Femur (tissue), 1 donor: ENCODE measurements at regions not wholly inside any gene's neighbourhood (a gene's known extent, or its start where the extent isn't known, plus 50 kb on each side); places are given as distances from the start of the nearest gene placed in this dataset.
A peak's percentile ranks its signal among the peaks of the same experiment; 100 is the strongest.

Experiments
- DNase-seq: peaks from one replicate; pipeline ENCODE4 v3.0.0-alpha.2; 2017

DNA sequence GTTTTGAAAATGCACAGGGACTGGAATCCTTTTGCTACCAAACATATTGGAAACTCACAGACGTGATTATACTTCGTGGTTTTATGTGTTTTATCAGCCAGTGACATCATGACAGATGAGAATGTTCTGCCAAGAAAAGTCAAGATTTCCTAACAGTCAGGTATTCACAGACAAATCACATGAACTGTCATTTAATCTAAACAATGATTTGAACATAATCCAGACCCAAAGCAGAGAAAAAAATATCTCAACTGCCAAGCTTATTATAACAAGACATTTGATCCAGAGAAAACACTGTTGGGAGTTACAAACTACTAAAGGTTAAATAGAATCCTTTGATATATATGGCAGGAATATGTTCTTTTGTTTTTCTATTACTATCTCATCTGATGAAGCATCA, 635.9 kb upstream of the FRG1 start:
- no peak for DNase-seq

DNA sequence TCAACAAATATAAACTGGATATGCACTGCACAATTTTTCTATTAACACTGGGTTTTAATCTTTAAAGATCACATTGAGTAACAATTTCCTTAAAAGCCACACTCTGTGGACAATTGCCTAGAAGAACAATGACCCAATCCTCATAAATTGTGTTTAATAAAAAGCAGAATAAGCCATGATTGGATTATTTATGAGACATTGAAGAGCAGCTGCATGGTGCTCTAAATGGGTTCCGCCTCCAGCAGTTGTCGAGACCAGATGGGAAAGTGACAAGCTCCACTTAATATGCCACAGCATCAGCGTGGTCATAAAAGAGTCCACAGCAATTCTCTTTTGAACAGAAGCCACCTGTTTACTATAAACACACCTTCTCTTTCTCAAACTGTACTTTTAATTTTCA, 635.2 kb upstream of the FRG1 start:
- no peak for DNase-seq

DNA sequence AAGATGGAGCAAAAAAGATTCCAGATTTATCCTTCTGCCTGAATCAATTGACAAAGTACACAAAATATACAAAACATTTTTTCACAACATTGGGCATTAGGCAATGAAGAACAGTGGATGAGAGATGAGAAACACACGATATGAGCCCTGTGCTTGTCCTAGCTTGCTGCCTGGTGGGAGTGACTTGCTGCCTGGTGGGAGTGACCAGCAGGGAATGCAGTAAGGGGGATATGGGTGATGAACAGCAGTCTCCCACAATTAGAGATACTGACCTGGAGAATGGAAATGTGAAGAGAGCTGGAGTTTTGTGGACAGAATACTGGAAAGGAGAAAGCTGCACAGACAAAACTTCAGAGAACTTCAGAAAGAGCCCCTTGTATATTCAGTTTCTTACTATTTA, 629.4 kb upstream of the FRG1 start:
- DNase-seq, result no peak

DNA sequence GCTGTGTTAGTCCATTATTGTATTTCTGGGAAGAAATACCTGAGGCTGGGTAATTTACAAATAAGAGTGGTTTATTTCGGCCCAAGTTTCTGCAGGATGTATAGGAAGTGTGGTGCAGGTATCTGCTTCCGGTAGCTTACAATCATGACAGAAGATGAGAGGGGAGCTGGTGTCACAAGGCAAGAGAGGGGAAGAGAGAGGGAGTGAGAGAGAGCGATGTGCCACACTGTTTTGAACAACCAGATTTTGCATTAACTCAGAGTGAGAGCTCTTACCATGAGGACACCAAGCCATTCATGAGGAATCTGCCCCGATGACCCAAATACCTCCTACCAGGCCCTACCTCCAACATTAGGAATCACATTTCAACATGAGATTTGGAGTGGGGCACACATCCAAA, 627.6 kb upstream of the FRG1 start:
- DNase-seq, result no peak

DNA sequence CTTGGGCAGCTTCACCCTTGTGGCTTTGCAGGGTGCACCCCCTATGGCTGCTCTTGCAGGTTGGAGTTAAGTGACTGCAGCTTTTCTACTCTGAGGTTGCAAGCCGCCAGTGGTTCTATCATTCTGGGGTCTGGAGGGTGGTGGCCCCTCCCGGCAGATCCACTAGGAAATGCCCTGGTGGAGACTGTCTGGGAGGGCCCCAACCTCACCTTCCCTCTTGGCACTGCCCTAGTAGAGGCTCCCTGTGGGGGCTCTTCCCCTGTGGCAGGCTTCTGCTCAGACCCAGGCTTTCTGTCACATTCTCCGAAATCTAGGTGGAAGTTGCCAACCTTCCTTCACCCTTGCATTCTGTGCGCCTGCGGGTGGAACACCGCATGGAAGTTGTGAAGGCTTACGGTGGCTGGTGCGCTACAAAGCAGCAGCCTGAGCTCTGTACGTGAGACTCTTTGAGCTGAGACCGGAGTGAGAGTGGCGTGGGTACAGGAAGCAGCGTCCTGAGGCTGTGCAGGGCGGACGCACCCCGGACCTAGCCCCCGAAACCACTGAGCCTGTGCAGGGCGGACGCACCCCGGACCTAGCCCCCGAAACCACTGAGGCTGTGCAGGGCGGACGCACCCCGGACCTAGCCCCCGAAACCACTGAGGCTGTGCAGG, 626.7 kb upstream of the FRG1 start:
- no peak for DNase-seq

DNA sequence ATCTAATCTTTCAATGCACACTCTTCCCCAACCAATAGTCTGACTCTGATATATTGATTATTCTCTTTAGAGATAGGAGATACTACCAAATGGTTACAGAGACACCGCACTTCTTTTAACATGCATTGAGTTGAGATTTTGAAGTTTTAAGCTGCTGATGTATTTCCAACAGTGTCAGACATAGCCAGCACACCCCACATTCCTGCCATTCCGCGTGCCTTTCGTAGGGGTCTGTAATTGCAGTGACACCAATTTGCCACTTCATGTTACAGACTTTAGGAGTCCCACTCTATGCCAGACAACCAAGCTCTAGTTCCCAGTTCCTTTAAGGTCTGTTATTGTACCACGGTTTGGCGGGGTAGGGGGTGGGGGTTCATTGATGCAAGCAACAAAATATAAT, 618.2 kb upstream of the FRG1 start:
- no peak for DNase-seq

DNA sequence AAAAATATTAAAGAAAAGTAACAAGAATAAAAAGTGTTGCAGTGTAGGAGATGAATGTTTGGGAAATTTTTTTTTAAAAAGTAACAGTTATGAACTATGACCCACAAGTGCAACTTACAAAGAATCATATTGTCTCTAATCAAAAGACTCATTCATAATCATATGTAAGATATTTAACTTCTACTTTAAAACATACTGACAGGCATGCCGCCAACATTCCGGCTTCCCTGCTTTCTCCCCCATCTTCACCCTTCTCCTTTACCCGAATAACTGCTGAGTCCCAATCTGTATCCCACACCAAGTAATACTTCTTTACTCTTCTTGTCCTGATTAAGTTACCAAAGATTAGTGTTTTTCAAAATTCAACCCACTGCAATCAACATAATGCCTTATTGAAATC, 598.8 kb upstream of the FRG1 start:
- no peak for DNase-seq

DNA sequence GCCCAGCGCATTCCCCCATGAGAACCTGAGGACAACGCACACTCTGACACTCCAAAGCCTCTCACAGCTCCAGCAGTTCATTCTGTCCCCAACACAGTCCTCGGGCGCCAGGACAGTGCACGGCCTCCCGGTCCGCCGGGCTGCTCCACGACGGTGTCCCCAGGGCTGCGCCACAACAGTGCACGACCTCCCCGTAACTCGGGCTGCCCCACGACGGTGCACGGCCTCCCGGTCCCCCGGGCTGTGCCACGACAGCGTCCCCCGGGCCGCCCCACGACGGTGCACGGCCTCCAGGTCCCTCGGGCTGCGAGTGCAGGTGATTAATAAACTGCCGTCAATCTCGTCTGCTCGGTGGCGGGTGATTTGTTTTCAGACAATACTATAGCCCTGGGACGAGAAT, 585.1 kb upstream of the FRG1 start:
- DNase-seq, result no peak

DNA sequence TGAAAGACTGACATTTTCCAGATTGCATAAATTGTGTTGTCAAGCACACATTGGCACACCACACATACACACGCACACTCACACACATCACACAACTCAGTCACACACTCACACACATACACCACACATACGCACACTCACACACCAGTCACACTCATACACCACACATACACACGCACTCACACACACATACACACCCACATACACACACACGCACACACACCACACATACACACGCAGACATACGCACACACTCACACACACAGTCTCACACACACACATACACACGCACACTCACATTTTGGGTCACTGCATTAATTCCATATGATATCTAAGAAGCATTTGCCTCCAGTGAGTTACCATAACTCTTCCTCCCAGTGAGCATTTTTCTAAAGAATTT, 578.3 kb upstream of the FRG1 start:
- DNase-seq, result no peak

DNA sequence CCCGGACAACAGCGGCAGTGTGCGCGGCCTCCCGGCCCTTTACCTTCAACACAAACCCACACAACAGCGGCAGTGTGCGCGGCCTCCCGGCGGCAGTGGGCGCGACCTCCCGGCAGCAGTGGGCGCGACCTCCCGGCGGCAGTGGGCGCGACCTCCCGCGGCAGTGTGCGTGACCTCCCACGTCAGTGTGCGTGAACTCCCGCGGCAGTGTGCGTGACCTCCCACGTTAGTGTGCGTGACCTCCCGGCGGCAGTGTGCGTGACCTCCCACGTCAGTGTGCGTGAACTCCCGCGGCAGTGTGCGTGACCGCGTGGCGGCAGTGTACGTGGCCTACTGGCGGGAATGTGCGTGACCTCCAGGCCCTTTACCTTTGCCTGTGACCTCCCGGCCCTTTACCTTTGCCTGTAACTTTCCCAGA, 576.6 kb upstream of the FRG1 start:
- DNase-seq, result no peak

DNA sequence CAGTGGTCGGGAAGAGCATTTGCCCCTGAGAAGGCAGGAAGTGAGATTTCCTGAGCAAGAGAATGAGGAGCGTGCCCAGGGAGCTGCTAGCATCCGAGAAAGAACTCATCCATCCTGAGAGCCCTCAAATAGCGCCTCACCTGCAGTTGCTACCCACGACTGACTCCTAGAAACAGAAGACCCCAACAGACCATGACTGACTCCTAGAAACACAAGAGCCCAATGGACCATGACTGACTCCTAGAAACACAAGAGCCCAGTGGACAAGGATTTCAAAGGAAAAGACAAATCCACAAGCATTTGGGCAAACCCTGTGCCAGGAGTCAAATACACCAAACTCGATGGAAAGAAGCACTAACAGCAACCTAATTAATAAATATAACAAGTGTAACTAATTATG, 575.2 kb upstream of the FRG1 start:
- DNase-seq, result no peak

DNA sequence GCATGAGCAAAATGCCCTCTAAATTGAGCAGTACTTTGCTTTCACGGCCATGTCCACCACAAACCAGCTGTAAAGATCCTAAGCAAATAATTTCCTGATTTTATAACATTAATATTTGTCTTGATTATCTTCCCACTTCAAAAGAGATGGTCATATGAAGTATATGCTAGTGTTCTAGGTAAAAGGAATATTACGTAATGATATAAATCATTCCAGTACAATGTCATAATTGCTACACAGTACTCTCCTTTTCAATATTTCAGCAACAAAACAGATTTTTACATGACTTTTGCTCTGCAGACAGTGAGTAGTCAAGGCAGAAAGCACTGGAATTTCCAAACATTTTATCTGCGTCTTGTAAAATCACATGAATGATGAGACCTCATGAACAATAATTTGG, 572.8 kb upstream of the FRG1 start:
- DNase-seq, result no peak

DNA sequence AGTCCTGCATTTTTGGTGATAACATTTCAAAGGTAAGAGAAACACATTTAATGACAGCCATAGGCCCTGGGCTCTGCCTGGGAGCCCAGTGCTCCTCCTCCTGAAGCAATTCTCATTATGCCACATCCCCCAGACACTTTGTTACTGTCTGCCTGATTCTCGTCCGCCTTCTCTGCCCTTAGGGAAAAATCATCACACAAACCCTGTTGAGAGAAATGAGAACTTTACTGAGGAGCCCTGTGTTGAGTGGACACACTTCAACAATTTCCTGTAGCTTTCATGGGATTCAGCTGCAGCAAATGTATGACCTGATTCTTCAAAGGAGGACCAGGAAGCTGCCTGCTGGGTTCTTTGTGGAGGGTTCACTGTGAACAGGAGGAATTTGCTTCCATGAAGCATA, 566.5 kb upstream of the FRG1 start:
- DNase-seq, result no peak

DNA sequence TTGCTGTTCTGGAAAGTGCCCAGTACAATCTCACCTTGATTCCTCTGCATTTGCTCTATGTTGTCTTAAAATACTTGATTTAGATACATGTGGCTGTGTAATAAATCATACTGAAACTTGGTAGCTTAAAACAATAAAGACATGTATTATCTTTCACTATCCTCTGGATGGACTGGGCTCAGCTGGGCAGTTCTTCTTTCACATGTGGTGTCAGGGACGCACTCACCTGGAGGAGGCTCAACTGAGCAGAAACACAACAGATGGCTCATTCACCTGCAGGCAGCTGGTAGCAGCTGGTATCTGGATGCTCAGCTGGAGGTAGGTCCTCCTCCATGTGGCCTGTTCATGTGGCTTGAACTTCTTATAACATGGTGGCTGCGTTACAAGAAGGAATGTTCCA, 563.8 kb upstream of the FRG1 start:
- DNase-seq, result no peak

DNA sequence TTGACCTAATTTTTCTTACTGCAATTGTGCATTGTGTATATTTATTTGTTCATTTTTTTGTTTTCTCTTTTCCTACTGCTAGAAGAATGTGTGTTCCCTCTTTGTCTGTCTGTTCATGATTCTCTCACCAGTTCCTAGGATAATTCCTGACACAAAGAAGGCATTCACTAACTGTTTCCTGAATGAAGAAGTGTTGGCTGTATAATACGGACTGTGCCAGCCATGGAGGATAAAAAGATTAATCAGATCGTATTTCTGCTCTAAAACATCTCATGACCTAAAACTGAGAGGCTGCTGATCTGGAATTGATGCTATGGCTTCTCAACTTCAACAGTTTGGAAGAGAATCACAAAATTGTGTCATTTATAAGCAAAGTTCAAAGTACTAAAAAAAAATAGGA, 563.1 kb upstream of the FRG1 start:
- DNase-seq, result no peak

DNA sequence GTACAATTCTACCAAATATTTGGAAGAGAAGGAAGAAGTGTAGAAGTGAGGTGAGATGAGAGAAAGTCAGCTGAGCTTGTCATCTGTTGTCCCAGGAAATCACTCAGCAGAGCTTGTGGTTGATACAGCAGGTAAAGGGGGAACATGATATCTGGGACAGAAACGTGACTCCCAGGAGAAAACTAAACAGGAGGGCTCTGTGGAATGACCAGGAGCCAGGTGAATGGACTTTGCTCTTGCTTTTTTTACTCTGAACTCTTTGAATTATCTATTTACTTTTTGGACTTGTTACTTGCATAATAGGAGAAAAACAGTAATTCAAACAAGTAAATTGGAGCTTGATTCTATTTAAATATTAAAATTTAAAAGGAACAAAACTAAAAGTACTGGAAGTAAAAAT, 555.6 kb upstream of the FRG1 start:
- no peak for DNase-seq

DNA sequence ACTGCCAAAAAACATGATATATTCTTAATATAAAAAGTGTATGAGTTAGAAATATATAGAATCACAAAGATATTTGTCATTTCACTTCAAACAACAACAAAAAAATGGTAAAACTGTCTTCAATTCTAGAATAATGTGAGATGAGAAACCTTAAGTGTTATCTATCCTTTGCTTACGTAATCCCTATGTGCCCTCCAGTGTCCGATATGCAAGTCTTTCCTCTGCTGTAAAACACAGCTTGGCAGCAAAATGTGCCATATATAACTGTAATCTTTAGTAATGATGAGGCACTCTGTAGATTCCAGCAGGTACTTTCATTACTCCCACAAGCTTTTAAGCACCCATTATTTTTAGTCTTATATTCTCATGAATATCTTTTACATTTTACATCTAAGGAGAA, 555.1 kb upstream of the FRG1 start:
- no peak for DNase-seq

DNA sequence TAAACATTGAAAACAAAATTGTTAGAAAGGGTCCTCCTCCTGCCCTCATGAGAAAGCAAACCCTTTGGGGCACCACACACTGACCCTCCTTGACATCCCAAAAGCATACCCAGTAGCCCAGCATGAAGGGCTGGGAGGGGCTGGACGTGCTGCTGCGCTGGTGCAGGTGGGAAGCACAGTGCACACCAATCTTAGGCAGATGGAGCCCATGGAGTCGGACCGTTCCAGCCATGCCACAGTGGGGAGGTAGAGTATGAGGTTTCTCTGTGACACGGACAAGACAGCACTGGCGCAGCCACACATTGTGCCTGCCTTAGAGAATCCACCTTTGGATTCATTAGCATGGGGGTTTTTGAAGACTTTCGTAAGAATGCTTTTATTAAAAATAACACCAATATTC, 544.2 kb upstream of the FRG1 start:
- no peak for DNase-seq

DNA sequence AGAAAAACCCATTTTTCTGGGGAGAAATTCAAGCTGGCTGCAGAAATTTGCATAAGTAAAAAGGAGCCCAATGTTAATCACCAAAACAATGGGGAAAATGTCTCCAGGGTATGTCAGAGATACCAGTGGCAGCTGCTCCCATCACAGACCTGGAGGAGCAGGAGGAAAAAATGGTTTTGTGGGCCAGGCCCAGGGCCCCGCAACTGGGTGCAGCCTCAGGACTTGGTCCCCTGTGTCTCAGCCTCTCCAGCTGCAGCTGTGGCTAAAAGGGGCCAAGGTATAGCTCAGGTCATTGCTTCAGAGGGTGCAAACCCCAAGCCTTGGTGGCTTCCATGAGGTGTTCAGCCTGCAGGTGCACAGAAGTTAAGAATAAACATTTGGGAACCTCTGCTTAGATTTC, 536.4 kb upstream of the FRG1 start:
- no peak for DNase-seq

DNA sequence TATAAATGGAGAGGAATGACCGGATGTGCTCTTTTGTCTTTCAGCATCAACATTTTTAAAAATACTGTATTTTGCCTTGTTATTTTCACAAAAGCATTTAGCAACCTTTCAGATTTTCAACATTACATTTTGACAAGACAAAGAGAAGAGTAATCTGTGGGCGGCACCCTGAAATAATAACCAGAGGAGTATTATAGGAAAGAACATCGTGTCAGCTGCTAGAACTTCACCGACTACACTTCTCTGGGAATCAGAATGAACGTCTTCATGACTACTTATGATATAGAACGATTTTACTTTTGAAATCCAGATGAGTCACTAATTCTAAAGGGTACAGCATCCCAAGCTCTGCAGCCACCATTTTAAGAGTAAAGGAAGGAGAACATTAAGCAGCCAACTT, 531.5 kb upstream of the FRG1 start:
- no peak for DNase-seq

DNA sequence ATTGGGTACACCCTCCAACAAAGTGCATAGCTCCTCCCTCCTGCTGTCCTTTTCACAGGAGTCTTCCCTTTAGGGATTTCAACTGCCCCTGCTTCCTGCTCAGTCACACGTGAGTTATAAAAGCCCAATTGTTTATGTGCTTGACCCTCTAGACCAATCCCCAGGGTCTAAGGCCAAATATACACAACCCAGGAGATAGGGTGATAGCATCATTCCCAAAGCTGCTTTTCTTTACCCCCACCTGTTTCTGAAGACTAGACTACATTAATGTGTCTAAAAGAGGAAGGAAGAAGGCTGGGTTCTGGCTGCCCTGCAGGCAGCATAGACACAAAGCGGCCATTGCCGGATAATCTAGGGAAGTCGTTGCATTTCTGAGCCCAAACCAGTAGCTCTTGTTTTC, 526.7 kb upstream of the FRG1 start:
- no peak for DNase-seq

DNA sequence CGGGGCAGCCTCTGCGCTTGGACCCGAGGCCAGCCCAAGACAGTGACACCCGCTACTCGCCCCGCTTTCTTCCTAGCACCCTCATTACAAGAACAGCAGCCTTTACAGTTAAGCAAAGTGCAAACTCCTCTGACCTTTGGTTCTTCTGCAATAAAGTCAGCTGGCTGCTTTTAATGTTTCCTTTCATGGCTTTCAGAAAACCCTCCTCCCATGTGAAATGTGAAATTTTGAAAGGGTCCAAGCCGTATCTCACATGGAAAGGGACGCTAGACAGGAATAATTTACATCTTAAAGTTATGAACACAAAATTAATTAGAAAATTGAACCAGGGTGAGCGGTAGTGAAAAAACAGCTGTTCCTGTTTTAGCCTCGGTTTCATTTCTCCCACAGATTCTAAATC, 520.1 kb upstream of the FRG1 start:
- DNase-seq, result no peak

DNA sequence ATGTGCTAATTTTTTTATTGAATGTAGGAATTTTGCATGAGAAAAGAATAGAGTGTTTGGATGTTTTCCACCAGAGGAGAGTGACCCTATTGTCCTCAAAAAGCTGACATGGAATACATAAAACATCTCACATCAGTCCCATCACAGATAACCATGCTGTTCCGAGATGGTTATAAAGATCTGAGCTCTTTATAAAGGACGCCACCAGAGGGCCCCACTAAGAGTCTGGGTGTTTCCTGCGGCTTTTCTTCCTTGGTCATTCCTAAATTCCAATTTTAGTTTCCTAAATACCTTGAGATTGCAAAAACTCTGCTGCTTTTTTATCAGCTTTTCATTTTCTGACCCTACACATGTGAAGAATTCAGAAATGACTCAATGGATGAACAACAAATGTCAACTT, 504.5 kb upstream of the FRG1 start:
- DNase-seq, result no peak

DNA sequence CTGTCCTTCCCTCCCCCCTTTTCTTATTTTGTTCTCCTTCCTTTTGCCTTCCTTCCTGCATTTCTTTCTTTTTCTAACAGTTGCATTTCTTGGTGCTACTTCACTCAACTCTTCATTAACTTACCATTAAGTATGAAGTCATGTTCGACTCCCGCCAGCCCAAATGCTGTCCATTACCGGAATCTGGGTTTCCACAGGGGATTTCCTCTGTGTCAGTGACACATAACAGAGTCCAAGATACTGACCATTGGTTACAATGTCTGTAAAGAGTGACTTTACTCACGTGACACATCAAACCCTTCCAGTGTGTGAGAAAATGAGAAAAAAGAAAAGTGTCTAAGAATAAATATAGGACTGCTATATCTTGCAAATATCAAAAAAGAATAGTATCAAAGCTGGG, 500.0 kb upstream of the FRG1 start:
- no peak for DNase-seq

DNA sequence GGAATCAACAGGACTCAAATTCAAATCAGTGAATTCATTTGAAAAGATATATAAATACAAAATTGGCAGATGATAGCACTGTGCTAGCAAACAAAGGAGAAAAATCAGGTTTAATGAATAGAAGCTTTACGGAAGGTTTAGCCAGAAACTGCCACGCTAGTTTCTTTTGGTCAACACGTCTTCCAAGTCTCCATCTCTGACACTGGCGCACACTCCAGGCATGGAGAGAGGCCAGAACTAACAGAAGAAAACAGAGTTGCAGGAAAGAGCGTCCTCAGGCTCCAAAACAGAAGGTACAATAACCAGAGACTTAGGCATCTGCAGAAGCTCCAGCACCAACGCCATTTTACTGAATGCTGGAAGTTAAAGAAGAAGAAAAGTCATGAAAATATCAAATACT, 497.3 kb upstream of the FRG1 start:
- DNase-seq, result peak; percentile 41

DNA sequence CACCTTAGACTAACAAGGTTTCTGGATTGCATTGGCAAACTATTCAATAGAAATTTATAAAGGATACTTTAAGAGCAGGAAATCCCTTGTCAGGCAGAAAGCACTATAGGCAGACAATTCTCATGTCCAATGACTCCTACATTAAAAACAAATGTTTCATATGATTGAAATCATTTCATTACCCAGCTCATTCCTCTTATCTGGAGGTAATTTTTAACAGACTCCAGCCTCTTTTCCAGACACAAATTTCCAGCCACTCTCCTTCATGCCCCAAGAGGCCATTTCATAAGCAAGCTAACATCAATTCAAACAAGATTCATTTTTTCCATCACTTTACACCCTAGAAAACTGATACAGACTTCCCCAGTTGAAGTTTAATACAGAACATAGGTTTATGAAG, 495.1 kb upstream of the FRG1 start:
- no peak for DNase-seq
